Fibroblast of the conjunctiva (primary cell): ENCODE measurements at regions not wholly inside any gene's neighbourhood (a gene's known extent, or its start where the extent isn't known, plus 50 kb on each side); places are given as distances from the start of the nearest gene placed in this dataset.

Experiments used
- DNase-seq: peaks from one replicate; pipeline ENCODE4 v3.0.0-alpha.2; 2010; ENCODE audit warnings: low read depth

GRCh38 chr1:201772178-201772577 is 56.8 kb upstream of the IPO9 start:
- no peak for DNase-seq

GRCh38 chr1:201773764-201774163 is 55.2 kb upstream of the IPO9 start:
- no peak for DNase-seq

GRCh38 chr1:201774224-201774982 is 54.6 kb upstream of the IPO9 start:
- DNase-seq = no peak

- DNase-seq = no peak
Observed at GRCh38 chr1:201774983-201775344, 54.0 kb upstream of the IPO9 start.

GRCh38 chr1:201775380-201775779 is 53.6 kb upstream of the IPO9 start:
- no peak for DNase-seq

- no peak for DNase-seq
Observed at GRCh38 chr1:201778279-201779065, 50.5 kb upstream of the IPO9 start.
